Activated T-helper 17 cell treated with anti-CD3 and anti-CD28 coated beads, Interleukin-2, amount 50 U/mL, for 72 hours (primary cell): ENCODE measurements at regions not wholly inside any gene's neighbourhood (a gene's known extent, or its start where the extent isn't known, plus 50 kb on each side); places are given as distances from the start of the nearest gene placed in this dataset.

Experiments
- ATAC-seq: fragments of 150-1000 bp; cut with Tn5 transposase; replicated peaks from 2 replicates; pipeline ENCODE4 v1.10.0; 2021; ENCODE audit warnings: mild to moderate bottlenecking, moderate library complexity
- H3K27ac Mint-ChIP-seq: one replicate; pipeline ENCODE4 v1.8.0; 2022; ENCODE audit warnings: mixed read lengths
- H3K27me3 Mint-ChIP-seq: one replicate; pipeline ENCODE4 v1.8.0; 2022; ENCODE audit warnings: mixed read lengths
- H3K36me3 Mint-ChIP-seq: one replicate; pipeline ENCODE4 v1.8.0; 2022; ENCODE audit warnings: low read depth, mild to moderate bottlenecking, mixed read lengths
- H3K4me1 Mint-ChIP-seq: one replicate; pipeline ENCODE4 v1.8.0; 2022; ENCODE audit warnings: mixed read lengths
- H3K4me3 Mint-ChIP-seq: one replicate; pipeline ENCODE4 v1.8.0; 2022; ENCODE audit warnings: mild to moderate bottlenecking, mixed read lengths
- H3K9me3 Mint-ChIP-seq: one replicate; pipeline ENCODE4 v1.8.0; 2022; ENCODE audit warnings: mixed read lengths

- H3K27me3 Mint-ChIP-seq = peaks cover 8% of the 10 kb centered on the region
- no peaks in the 10 kb centered on the region for H3K36me3 Mint-ChIP-seq
- no peaks in the 10 kb centered on the region for H3K9me3 Mint-ChIP-seq
- no peak overlapping the region for H3K27ac Mint-ChIP-seq
- no peaks in the 10 kb centered on the region for H3K4me1 Mint-ChIP-seq
- ATAC-seq = no peak
- no peak overlapping the region for H3K4me3 Mint-ChIP-seq
These were observed 323.9 kb upstream of the MSX2 start for GRCh38 chr5:174400461-174400860.

GRCh38 chr5:174401793-174402192 is 322.6 kb upstream of the MSX2 start:
- H3K9me3 Mint-ChIP-seq = no peaks in the 10 kb centered on the region
- H3K27ac Mint-ChIP-seq = no peak overlapping the region
- no peak for ATAC-seq
- H3K4me1 Mint-ChIP-seq = no peaks in the 10 kb centered on the region
- no peaks in the 10 kb centered on the region for H3K36me3 Mint-ChIP-seq
- H3K4me3 Mint-ChIP-seq = no peak overlapping the region
- peaks cover 11% of the 10 kb centered on the region for H3K27me3 Mint-ChIP-seq

- ATAC-seq = no peak
- Mint-ChIP-seq H3K4me3 (no peak overlapping the region), H3K27me3 (peaks cover 13% of the 10 kb centered on the region), H3K27ac (no peak overlapping the region), H3K9me3 (no peaks in the 10 kb centered on the region), H3K4me1 (no peaks in the 10 kb centered on the region), H3K36me3 (no peaks in the 10 kb centered on the region)
These were observed 322.1 kb upstream of the MSX2 start for GRCh38 chr5:174402222-174402812.

GRCh38 chr5:174404848-174405247 is 319.5 kb upstream of the MSX2 start:
- peaks cover 28% of the 10 kb centered on the region for H3K27me3 Mint-ChIP-seq

GRCh38 chr5:174409070-174409469 is 315.3 kb upstream of the MSX2 start:
- Mint-ChIP-seq H3K4me1 (no peaks in the 10 kb centered on the region), H3K9me3 (peaks cover 3% of the 10 kb centered on the region), H3K27me3 (peaks cover 39% of the 10 kb centered on the region), H3K27ac (no peak overlapping the region), H3K36me3 (no peaks in the 10 kb centered on the region), H3K4me3 (no peak overlapping the region)
- ATAC-seq = no peak

More at GRCh38 chr5:174404848-174405247, 319.5 kb upstream of the MSX2 start:
- Mint-ChIP-seq H3K27ac (no peak overlapping the region), H3K9me3 (peaks cover 3% of the 10 kb centered on the region), H3K36me3 (no peaks in the 10 kb centered on the region), H3K4me1 (no peaks in the 10 kb centered on the region), H3K4me3 (no peak overlapping the region)
- ATAC-seq = no peak

GRCh38 chr5:174409971-174410370 is 314.4 kb upstream of the MSX2 start:
- ATAC-seq = no peak
- Mint-ChIP-seq H3K4me1 (no peaks in the 10 kb centered on the region), H3K9me3 (peaks cover 3% of the 10 kb centered on the region), H3K27me3 (peaks cover 38% of the 10 kb centered on the region), H3K36me3 (no peaks in the 10 kb centered on the region), H3K4me3 (no peak overlapping the region), H3K27ac (no peak overlapping the region)

- ATAC-seq = no peak
- H3K4me1 Mint-ChIP-seq = no peaks in the 10 kb centered on the region
- H3K9me3 Mint-ChIP-seq = peaks cover 3% of the 10 kb centered on the region
- H3K36me3 Mint-ChIP-seq = no peaks in the 10 kb centered on the region
- H3K27ac Mint-ChIP-seq = no peak overlapping the region
- H3K27me3 Mint-ChIP-seq = peaks cover 34% of the 10 kb centered on the region
- no peak overlapping the region for H3K4me3 Mint-ChIP-seq
These were observed 313.5 kb upstream of the MSX2 start for GRCh38 chr5:174410716-174411478.

GRCh38 chr5:174411479-174411819 is 312.9 kb upstream of the MSX2 start:
- peaks cover 3% of the 10 kb centered on the region for H3K9me3 Mint-ChIP-seq
- H3K4me1 Mint-ChIP-seq = no peaks in the 10 kb centered on the region
- H3K27me3 Mint-ChIP-seq = peaks cover 36% of the 10 kb centered on the region

GRCh38 chr5:174412374-174412773 is 312.0 kb upstream of the MSX2 start:
- Mint-ChIP-seq H3K4me3 (no peak overlapping the region), H3K4me1 (no peaks in the 10 kb centered on the region), H3K9me3 (peaks cover 3% of the 10 kb centered on the region), H3K27me3 (peaks cover 38% of the 10 kb centered on the region), H3K27ac (no peak overlapping the region), H3K36me3 (no peaks in the 10 kb centered on the region)
- no peak for ATAC-seq

More at GRCh38 chr5:174411479-174411819, 312.9 kb upstream of the MSX2 start:
- H3K36me3 Mint-ChIP-seq = no peaks in the 10 kb centered on the region
- no peak for ATAC-seq
- no peak overlapping the region for H3K4me3 Mint-ChIP-seq
- H3K27ac Mint-ChIP-seq = no peak overlapping the region

- ATAC-seq = no peak
- Mint-ChIP-seq H3K27me3 (peaks cover 35% of the 10 kb centered on the region), H3K4me3 (no peak overlapping the region)
These were observed 311.4 kb upstream of the MSX2 start for GRCh38 chr5:174412941-174413340.

GRCh38 chr5:174413567-174414314 is 310.6 kb upstream of the MSX2 start:
- Mint-ChIP-seq H3K36me3 (no peaks in the 10 kb centered on the region), H3K9me3 (peaks cover 3% of the 10 kb centered on the region), H3K4me3 (no peak overlapping the region), H3K27ac (no peak overlapping the region), H3K27me3 (peaks cover 39% of the 10 kb centered on the region), H3K4me1 (peaks cover 2% of the 10 kb centered on the region)
- ATAC-seq = no peak

More at GRCh38 chr5:174412941-174413340, 311.4 kb upstream of the MSX2 start:
- Mint-ChIP-seq H3K4me1 (no peaks in the 10 kb centered on the region), H3K9me3 (peaks cover 3% of the 10 kb centered on the region), H3K36me3 (no peaks in the 10 kb centered on the region), H3K27ac (no peak overlapping the region)

- Mint-ChIP-seq H3K27ac (no peak overlapping the region), H3K9me3 (no peaks in the 10 kb centered on the region), H3K27me3 (peaks cover 37% of the 10 kb centered on the region), H3K4me1 (peaks cover 6% of the 10 kb centered on the region), H3K4me3 (no peak overlapping the region), H3K36me3 (no peaks in the 10 kb centered on the region)
- no peak for ATAC-seq
These were observed 310.1 kb upstream of the MSX2 start for GRCh38 chr5:174414315-174414710.

- peak; percentile 59 for ATAC-seq
- H3K4me1 Mint-ChIP-seq = peaks cover 6% of the 10 kb centered on the region
- no peaks in the 10 kb centered on the region for H3K36me3 Mint-ChIP-seq
- peak overlapping the region; percentile 58 for H3K4me3 Mint-ChIP-seq
- H3K27ac Mint-ChIP-seq = no peak overlapping the region
- no peaks in the 10 kb centered on the region for H3K9me3 Mint-ChIP-seq
- peaks cover 26% of the 10 kb centered on the region for H3K27me3 Mint-ChIP-seq
These were observed 305.4 kb upstream of the MSX2 start for GRCh38 chr5:174418809-174419539.

- peak; percentile 85 for ATAC-seq
- H3K4me1 Mint-ChIP-seq = peaks cover 6% of the 10 kb centered on the region
- H3K9me3 Mint-ChIP-seq = no peaks in the 10 kb centered on the region
- no peak overlapping the region for H3K27ac Mint-ChIP-seq
- peaks cover 22% of the 10 kb centered on the region for H3K27me3 Mint-ChIP-seq
- H3K4me3 Mint-ChIP-seq = peak overlapping the region; percentile 58
- no peaks in the 10 kb centered on the region for H3K36me3 Mint-ChIP-seq
These were observed 304.7 kb upstream of the MSX2 start for GRCh38 chr5:174419540-174420132.
